ENCODE measurements at regions not wholly inside any gene's neighbourhood (a gene's known extent, or its start where the extent isn't known, plus 50 kb on each side); places are given as distances from the start of the nearest gene placed in this dataset.
"Not testable (repeated sequence)": the region's sequence is repeated elsewhere in the genome, so short reads cannot be mapped to it uniquely, and the experiment has no call there.

GRCh38 chrX:40943093-40943641 is 142.1 kb upstream of the USP9X start:
- Histone ChIP-seq H3K36me3 (no peaks in the 10 kb centered on the region), H3K9me3 (no peaks in the 10 kb centered on the region), H3K27ac (no peak overlapping the region), H3K4me1 (ENCODE audit: control insufficient read depth in 1 of 2, insufficient read depth in 1 of 2, low read depth in 1 of 2, low read length in 1 of 2) (no peaks in the 10 kb centered on the region), H3K4me3 (ENCODE audit: low read depth in 1 of 2, low read length in 1 of 2) (no peak overlapping the region), H3K27me3 (no peaks in the 10 kb centered on the region)
- TF ChIP-seq CTCF (IDR thresholded peaks at IDR 0.05) = no peak

GRCh38 chrX:40945361-40945713 is 139.9 kb upstream of the USP9X start:
- Histone ChIP-seq H3K9me3 (no peaks in the 10 kb centered on the region), H3K27me3 (no peaks in the 10 kb centered on the region), H3K27ac (no peak overlapping the region), H3K36me3 (no peaks in the 10 kb centered on the region), H3K4me1 (ENCODE audit: control insufficient read depth in 1 of 2, insufficient read depth in 1 of 2, low read depth in 1 of 2, low read length in 1 of 2) (no peaks in the 10 kb centered on the region), H3K4me3 (ENCODE audit: low read depth in 1 of 2, low read length in 1 of 2) (no peak overlapping the region)
- TF ChIP-seq CTCF (IDR thresholded peaks at IDR 0.05) = no peak

GRCh38 chrX:40947276-40947675 is 138.0 kb upstream of the USP9X start:
- H3K4me3 ChIP-seq (ENCODE audit: low read depth in 1 of 2, low read length in 1 of 2) = no peak overlapping the region
- no peak for TF ChIP-seq CTCF (IDR thresholded peaks at IDR 0.05)

GRCh38 chrX:40949071-40949470 is 136.2 kb upstream of the USP9X start:
- no peaks in the 10 kb centered on the region for H3K27me3 ChIP-seq
- no peak for TF ChIP-seq CTCF (IDR thresholded peaks at IDR 0.05)
- no peaks in the 10 kb centered on the region for H3K36me3 ChIP-seq
- peaks cover 0 to 9% of the 10 kb centered on the region in 2 experiments for H3K4me1 ChIP-seq (ENCODE audit: control insufficient read depth in 1 of 2, insufficient read depth in 1 of 2, low read depth in 1 of 2, low read length in 1 of 2)
- H3K27ac ChIP-seq = no peak overlapping the region
- H3K9me3 ChIP-seq = no peaks in the 10 kb centered on the region
- no peak overlapping the region for H3K4me3 ChIP-seq (ENCODE audit: low read depth in 1 of 2, low read length in 1 of 2)

More at GRCh38 chrX:40947276-40947675, 138.0 kb upstream of the USP9X start:
- H3K27me3 ChIP-seq = no peaks in the 10 kb centered on the region
- no peak overlapping the region for H3K27ac ChIP-seq
- no peaks in the 10 kb centered on the region for H3K4me1 ChIP-seq (ENCODE audit: control insufficient read depth in 1 of 2, insufficient read depth in 1 of 2, low read depth in 1 of 2, low read length in 1 of 2)
- H3K36me3 ChIP-seq = no peaks in the 10 kb centered on the region
- H3K9me3 ChIP-seq = no peaks in the 10 kb centered on the region

- no peak for TF ChIP-seq CTCF (IDR thresholded peaks at IDR 0.05)
- H3K9me3 ChIP-seq = no peaks in the 10 kb centered on the region
- no peak overlapping the region for H3K27ac ChIP-seq
- H3K27me3 ChIP-seq = no peaks in the 10 kb centered on the region
- peaks cover 0 to 9% of the 10 kb centered on the region in 2 experiments for H3K4me1 ChIP-seq (ENCODE audit: control insufficient read depth in 1 of 2, insufficient read depth in 1 of 2, low read depth in 1 of 2, low read length in 1 of 2)
- no peaks in the 10 kb centered on the region for H3K36me3 ChIP-seq
- no peak overlapping the region for H3K4me3 ChIP-seq (ENCODE audit: low read depth in 1 of 2, low read length in 1 of 2)
Measured at GRCh38 chrX:40950546-40950945, 134.7 kb upstream of the USP9X start.

- H3K4me1 ChIP-seq (ENCODE audit: control insufficient read depth in 1 of 2, insufficient read depth in 1 of 2, low read depth in 1 of 2, low read length in 1 of 2); H3K27me3 ChIP-seq; H3K27ac ChIP-seq; H3K36me3 ChIP-seq; H3K9me3 ChIP-seq; H3K4me3 ChIP-seq (ENCODE audit: low read depth in 1 of 2, low read length in 1 of 2): not testable (repeated sequence)
Measured at GRCh38 chrX:40951407-40951806, 133.8 kb upstream of the USP9X start.

Data from neutrophil (primary cell).